ENCODE measurements at regions not wholly inside any gene's neighbourhood (a gene's known extent, or its start where the extent isn't known, plus 50 kb on each side); places are given as distances from the start of the nearest gene placed in this dataset.

DNA sequence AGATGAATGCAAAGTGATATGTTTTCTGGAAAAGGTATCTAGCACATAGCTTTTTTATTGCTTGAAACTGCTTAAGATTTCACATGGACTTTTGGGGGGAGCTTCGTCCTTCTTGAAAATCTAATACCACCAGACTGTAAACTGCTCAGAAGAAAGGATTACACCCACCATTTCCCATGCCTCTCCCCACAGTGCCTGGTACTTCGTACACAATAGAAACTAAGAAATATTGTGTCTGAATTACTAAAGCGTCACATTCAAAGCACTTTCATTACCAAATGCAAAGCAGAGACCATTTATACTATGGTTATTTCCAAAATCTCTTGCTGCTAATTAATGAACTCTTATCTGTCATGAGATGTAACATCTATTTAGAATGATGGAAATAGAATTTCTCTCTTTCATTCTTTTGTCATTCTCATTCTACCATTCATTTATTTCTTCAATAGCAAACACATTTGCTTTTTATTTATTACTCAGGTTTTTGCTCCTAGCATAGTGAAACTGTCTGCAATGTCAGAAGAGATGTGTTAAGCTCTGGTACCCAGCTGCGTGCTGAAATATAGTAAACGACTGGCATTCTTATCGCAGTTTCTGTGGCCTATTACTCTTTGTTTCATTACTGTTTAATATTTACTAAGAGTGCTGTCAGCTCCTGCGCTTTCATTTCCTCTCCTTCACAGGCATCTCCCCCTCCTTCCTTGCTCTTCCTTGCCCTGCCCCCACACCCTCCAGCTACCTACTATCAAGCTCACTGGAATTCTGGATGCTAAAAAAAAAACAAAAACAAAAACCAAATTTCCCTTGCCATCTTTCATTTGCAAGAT is 51.4 kb upstream of the RAPGEF2 start:
- intact Hi-C loops (cut with DNase I, micrococcal nuclease), result no loop called here
- CTCF ChIA-PET, result no interaction called here
- Histone ChIP-seq H3K4me1 (ENCODE audit: insufficient read depth, low read length) (no peaks in the 10 kb centered on the region), H3K9me3 (ENCODE audit: control insufficient read depth in 1 of 2, insufficient read depth in 1 of 2, low read length in 2 of 2) (no peaks in the 10 kb centered on the region), H3K4me3 (ENCODE audit: low read length) (no peak overlapping the region), H3K27me3 (ENCODE audit: control insufficient read depth in 1 of 2, insufficient read depth in 2 of 2, low read length in 2 of 2) (no peaks in the 10 kb centered on the region), H3K27ac (ENCODE audit: low read depth in 1 of 2, low read length in 2 of 2) (no peak overlapping the region), H3K36me3 (ENCODE audit: insufficient read depth, low read length) (no peaks in the 10 kb centered on the region)
- H3K36me3 Mint-ChIP-seq (ENCODE audit: low read depth), result no peaks in the 10 kb centered on the region
- POLR2A ChIA-PET, result interaction anchor here (0.6 kb wide), 1 partner anchor 241 kb away, joined by 3 read pairs; no protein-coding TSS in a partner anchor
- DNase-seq, result no peak
- no peak overlapping the region for H3K27ac Mint-ChIP-seq
- TF ChIP-seq, protein P1, sequence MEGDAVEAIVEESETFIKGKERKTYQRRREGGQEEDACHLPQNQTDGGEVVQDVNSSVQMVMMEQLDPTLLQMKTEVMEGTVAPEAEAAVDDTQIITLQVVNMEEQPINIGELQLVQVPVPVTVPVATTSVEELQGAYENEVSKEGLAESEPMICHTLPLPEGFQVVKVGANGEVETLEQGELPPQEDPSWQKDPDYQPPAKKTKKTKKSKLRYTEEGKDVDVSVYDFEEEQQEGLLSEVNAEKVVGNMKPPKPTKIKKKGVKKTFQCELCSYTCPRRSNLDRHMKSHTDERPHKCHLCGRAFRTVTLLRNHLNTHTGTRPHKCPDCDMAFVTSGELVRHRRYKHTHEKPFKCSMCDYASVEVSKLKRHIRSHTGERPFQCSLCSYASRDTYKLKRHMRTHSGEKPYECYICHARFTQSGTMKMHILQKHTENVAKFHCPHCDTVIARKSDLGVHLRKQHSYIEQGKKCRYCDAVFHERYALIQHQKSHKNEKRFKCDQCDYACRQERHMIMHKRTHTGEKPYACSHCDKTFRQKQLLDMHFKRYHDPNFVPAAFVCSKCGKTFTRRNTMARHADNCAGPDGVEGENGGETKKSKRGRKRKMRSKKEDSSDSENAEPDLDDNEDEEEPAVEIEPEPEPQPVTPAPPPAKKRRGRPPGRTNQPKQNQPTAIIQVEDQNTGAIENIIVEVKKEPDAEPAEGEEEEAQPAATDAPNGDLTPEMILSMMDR (IDR thresholded peaks at IDR 0.05), result no peak
- peaks cover 16% of the 10 kb centered on the region for H3K27me3 Mint-ChIP-seq
- no peak overlapping the region for H3K4me3 Mint-ChIP-seq
- H3K4me1 Mint-ChIP-seq (ENCODE audit: low read depth), result no peaks in the 10 kb centered on the region
- no peak for ATAC-seq (ENCODE audit: poor library complexity)
- no peaks in the 10 kb centered on the region for H3K9me3 Mint-ChIP-seq

DNA sequence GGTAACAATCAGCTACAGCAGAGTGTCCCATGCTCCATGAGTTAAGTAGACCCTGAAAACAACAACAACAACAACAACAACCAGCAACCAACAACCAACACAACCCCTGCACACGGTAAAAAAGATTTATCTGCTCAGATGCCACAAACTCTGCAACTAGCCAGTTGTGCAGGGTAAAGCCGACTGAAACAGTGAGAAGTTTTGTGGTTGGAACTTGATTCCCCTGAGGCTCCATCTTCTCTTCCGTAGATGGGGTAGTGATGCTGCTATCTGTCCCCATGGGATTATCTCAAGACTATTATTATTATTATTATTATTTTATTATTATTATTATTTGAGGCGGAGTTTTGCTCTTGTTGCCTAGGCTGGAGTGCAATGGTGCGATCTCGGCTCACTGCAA is 50.6 kb upstream of the RAPGEF2 start:
- TF ChIP-seq, protein P1 (IDR thresholded peaks at IDR 0.05), result no peak
- H3K27ac ChIP-seq (ENCODE audit: low read depth in 1 of 2, low read length in 2 of 2), result no peak overlapping the region
- Mint-ChIP-seq H3K9me3 (no peaks in the 10 kb centered on the region), H3K4me1 (ENCODE audit: low read depth) (no peaks in the 10 kb centered on the region), H3K27me3 (peaks cover 16% of the 10 kb centered on the region), H3K36me3 (ENCODE audit: low read depth) (no peaks in the 10 kb centered on the region), H3K27ac (no peak overlapping the region), H3K4me3 (no peak overlapping the region)
- intact Hi-C loops (cut with DNase I, micrococcal nuclease), result no loop called here
- H3K4me3 ChIP-seq (ENCODE audit: low read length), result no peak overlapping the region
- H3K36me3 ChIP-seq (ENCODE audit: insufficient read depth, low read length), result no peaks in the 10 kb centered on the region
- H3K9me3 ChIP-seq (ENCODE audit: control insufficient read depth in 1 of 2, insufficient read depth in 1 of 2, low read length in 2 of 2), result no peaks in the 10 kb centered on the region
- no peaks in the 10 kb centered on the region for H3K4me1 ChIP-seq (ENCODE audit: insufficient read depth, low read length)
- ATAC-seq (ENCODE audit: poor library complexity) (no peak), DNase-seq (no peak)
- POLR2A ChIA-PET, result no interaction called here
- CTCF ChIA-PET, result no interaction called here
- H3K27me3 ChIP-seq (ENCODE audit: control insufficient read depth in 1 of 2, insufficient read depth in 2 of 2, low read length in 2 of 2), result no peaks in the 10 kb centered on the region

All from CD4-positive, alpha-beta T cell (primary cell).